PC-9 (cell line): ENCODE measurements at regions not wholly inside any gene's neighbourhood (a gene's known extent, or its start where the extent isn't known, plus 50 kb on each side); places are given as distances from the start of the nearest gene placed in this dataset.

ENCODE experiments used
- BruUV-seq: library from RNA; stranded (reverse); fragments of 400-500 nt; replicated peaks from 2 replicates; lab custom pipeline; 2021; lab: Mats Ljungman, UMichigan
- CTCF ChIA-PET: fragments of 300-600 bp; sonication (Branson Sonifier 250); formaldehyde crosslinking; loops from one replicate; lab custom pipeline; 2022; ENCODE audit warnings: antibody characterized with exemption; lab: Charles Lee
- POLR2A ChIA-PET: fragments of 300-600 bp; sonication (Branson Sonifier 250); formaldehyde crosslinking; loops from one replicate; lab custom pipeline; 2022; ENCODE audit warnings: antibody characterized with exemption; ENCODE audit not compliant: unreplicated experiment; lab: Charles Lee
- DNase-seq, 2 experiments: peaks; one replicate each; pipeline versions ENCODE4 v3.0.0 to v3.0.0-alpha.2; 2015 to 2022; ENCODE audit warnings: mixed read lengths in 1 of 2
- H2AFZ ChIP-seq: fragments of 200-600 bp; sonication (generic); 2 replicates; pipeline ENCODE4 v1.8.1; 2017; ENCODE audit warnings: antibody characterized with exemption
- H3F3A ChIP-seq: fragments of 200-600 bp; sonication (generic); 2 replicates; pipeline ENCODE4 v1.8.1; 2017; ENCODE audit warnings: antibody characterized with exemption, mild to moderate bottlenecking, low read depth; ENCODE audit not compliant: insufficient read depth
- H3K27ac ChIP-seq: fragments of 200-600 bp; sonication (generic); 2 replicates; pipeline ENCODE4 v1.6.1; 2016; ENCODE audit warnings: mixed run types
- H3K27me3 ChIP-seq: fragments of 200-600 bp; sonication (generic); 2 replicates; pipeline ENCODE4 v1.6.1; 2016; ENCODE audit warnings: low read depth, mixed run types; ENCODE audit not compliant: insufficient read depth
- H3K36me3 ChIP-seq: fragments of 200-600 bp; sonication (generic); 2 replicates; pipeline ENCODE4 v1.6.1; 2016; ENCODE audit warnings: low read depth, mixed run types
- H3K4me1 ChIP-seq: fragments of 200-600 bp; sonication (generic); replicated peaks from 2 replicates; pipeline ENCODE4 v1.6.1; 2016; ENCODE audit warnings: mixed run types; ENCODE audit not compliant: insufficient read depth
- H3K4me2 ChIP-seq: fragments of 200-600 bp; sonication (generic); 2 replicates; pipeline ENCODE4 v1.6.1; 2017; ENCODE audit warnings: mixed run types
- H3K4me3 ChIP-seq: fragments of 200-600 bp; sonication (generic); 2 replicates; pipeline ENCODE4 v1.6.1; 2016; ENCODE audit warnings: mixed run types
- H3K79me2 ChIP-seq: fragments of 200-600 bp; sonication (generic); 2 replicates; pipeline ENCODE4 v1.6.1; 2017; ENCODE audit warnings: low read depth, mixed run types
- H3K9me2 ChIP-seq: fragments of 200-600 bp; sonication (generic); 2 replicates; pipeline ENCODE4 v1.8.1; 2017; ENCODE audit warnings: mild to moderate bottlenecking; ENCODE audit not compliant: insufficient read depth
- H3K9me3 ChIP-seq: fragments of 200-600 bp; sonication (generic); 2 replicates; pipeline ENCODE4 v1.8.1; 2016; ENCODE audit warnings: low read depth; ENCODE audit not compliant: insufficient read depth
- H4K20me1 ChIP-seq: fragments of 200-600 bp; sonication (generic); 2 replicates; pipeline ENCODE4 v1.8.1; 2017; ENCODE audit not compliant: insufficient read depth
- EZH2 ChIP-seq: fragments of 200-600 bp; sonication (generic); IDR thresholded peaks from 2 replicates; pipeline ENCODE4 v1.8.0; 2017; ENCODE audit warnings: antibody characterized with exemption, low read depth
- intact Hi-C: fragments of 100-400 bp; cut with micrococcal nuclease; formaldehyde crosslinking; loops from one replicate; pipeline ENCODE4 v1.10.0; 2022; ENCODE audit not compliant: unreplicated experiment
- TF ChIP-seq, protein P1 (sequence below): fragments of 200-600 bp; sonication (generic); conservative IDR thresholded peaks from 2 replicates; pipeline ENCODE4 v1.6.1; 2017; ENCODE audit warnings: mixed run types, antibody characterized with exemption, mild to moderate bottlenecking, moderate library complexity

DNA sequence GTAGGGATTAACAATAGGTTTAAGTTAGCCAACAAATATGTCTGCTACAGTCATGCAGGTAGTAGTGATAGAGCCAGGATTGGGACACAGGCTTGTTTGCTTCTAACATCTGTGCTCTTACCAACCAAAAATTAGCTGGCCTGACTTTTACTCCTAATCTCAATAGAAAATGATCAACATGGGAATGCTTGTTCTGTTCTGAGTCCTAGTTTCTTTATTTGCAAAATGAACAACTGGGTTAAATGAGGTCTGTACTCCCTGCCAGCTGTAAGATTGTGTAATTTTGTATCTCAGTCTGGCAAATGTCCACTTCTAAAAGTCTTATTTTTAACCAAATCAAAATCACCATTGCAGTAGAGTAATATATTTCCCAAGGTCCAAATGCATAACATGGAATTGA is 216.8 kb downstream of the NMUR2 start:
- H3K27me3 ChIP-seq = no peaks in the 10 kb centered on the region
- peaks cover 7% of the 10 kb centered on the region for H3K4me1 ChIP-seq
- ChIA-PET CTCF (no interaction called here), POLR2A (no interaction called here)
- no peak overlapping the region for H3K4me2 ChIP-seq
- H3K9me3 ChIP-seq = no peaks in the 10 kb centered on the region
- no peaks in the 10 kb centered on the region for H3K79me2 ChIP-seq
- no TSS peak for BruUV-seq
- intact Hi-C loops = no loop called here
- no peak for TF ChIP-seq EZH2
- TF ChIP-seq, protein P1, sequence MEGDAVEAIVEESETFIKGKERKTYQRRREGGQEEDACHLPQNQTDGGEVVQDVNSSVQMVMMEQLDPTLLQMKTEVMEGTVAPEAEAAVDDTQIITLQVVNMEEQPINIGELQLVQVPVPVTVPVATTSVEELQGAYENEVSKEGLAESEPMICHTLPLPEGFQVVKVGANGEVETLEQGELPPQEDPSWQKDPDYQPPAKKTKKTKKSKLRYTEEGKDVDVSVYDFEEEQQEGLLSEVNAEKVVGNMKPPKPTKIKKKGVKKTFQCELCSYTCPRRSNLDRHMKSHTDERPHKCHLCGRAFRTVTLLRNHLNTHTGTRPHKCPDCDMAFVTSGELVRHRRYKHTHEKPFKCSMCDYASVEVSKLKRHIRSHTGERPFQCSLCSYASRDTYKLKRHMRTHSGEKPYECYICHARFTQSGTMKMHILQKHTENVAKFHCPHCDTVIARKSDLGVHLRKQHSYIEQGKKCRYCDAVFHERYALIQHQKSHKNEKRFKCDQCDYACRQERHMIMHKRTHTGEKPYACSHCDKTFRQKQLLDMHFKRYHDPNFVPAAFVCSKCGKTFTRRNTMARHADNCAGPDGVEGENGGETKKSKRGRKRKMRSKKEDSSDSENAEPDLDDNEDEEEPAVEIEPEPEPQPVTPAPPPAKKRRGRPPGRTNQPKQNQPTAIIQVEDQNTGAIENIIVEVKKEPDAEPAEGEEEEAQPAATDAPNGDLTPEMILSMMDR = no peak
- H3K9me2 ChIP-seq = no peaks in the 10 kb centered on the region
- no peak for DNase-seq
- no peaks in the 10 kb centered on the region for H3F3A ChIP-seq
- H3K36me3 ChIP-seq = no peaks in the 10 kb centered on the region
- no peak overlapping the region for H2AFZ ChIP-seq
- no peak overlapping the region for H3K4me3 ChIP-seq
- no peak overlapping the region for H3K27ac ChIP-seq
- H4K20me1 ChIP-seq = no peaks in the 10 kb centered on the region

DNA sequence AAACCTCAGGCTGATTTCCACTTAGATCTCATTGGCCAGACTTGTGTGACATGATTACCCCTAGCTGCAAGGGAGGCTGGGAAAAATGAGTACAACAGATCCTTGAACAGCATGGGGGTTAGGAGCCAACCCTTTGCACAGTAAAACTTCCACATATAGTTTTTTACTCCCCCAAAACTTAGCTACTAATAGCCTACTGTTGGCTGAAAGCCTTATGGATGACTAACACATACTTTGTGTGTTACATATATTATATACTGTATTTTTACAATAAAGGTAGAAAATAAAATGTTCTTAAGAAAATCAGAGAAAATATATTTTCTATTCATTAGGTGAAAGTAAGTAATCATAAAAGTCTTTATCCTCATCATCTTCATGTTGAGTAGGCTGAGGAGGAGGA is 217.4 kb downstream of the NMUR2 start:
- Histone ChIP-seq H3K79me2 (no peaks in the 10 kb centered on the region), H3K36me3 (no peaks in the 10 kb centered on the region), H3K4me1 (peaks cover 1% of the 10 kb centered on the region; the same call in 1 of the 2 replicates), H3F3A (no peaks in the 10 kb centered on the region), H3K4me3 (no peak overlapping the region), H3K4me2 (no peak overlapping the region), H3K27ac (no peak overlapping the region), H3K9me3 (no peaks in the 10 kb centered on the region), H4K20me1 (no peaks in the 10 kb centered on the region), H3K9me2 (no peaks in the 10 kb centered on the region), H3K27me3 (no peaks in the 10 kb centered on the region), H2AFZ (no peak overlapping the region)
- intact Hi-C loops = no loop called here
- ChIA-PET CTCF (no interaction called here), POLR2A (no interaction called here)
- no peak for DNase-seq
- TF ChIP-seq EZH2 = no peak
- TF ChIP-seq, protein P1 = no peak
- no TSS peak for BruUV-seq

DNA sequence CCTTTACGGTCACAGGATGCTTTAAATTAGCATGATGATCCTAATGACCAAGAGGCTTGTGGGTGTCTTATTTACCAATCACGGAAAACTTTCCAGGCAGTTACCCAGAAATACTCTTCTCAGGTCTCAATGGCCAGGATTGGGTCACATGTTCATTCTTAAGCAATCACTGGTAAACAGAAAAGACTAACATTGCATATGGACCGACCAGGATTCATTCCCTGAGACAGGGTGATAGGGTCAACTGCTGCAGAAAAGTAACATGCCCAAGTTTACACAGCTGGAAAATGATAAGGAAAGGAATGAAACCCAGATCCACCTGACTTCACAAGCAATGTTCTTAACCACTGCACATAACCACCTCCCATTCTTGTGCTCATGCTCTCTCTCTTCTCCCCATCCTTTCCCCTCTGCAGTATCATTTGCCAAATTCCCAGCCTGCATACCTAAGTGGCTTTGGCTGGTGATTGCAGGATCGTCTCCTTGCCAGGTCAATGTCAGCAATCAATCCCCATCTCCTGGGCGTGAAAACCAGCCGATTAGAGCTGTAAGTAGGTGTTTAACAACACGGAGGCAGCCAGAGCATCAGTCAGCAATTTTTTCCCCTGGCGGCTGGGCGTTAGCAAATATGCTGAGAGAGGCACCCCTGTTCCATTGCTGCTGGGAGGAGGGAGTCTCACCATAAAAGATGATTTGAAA is 219.4 kb downstream of the NMUR2 start:
- Histone ChIP-seq H3F3A (no peaks in the 10 kb centered on the region; the same call in 1 of the 2 replicates), H3K27ac (no peak overlapping the region), H3K4me3 (no peak overlapping the region), H3K9me2 (no peaks in the 10 kb centered on the region), H3K4me1 (peaks cover 10% of the 10 kb centered on the region), H2AFZ (no peak overlapping the region), H3K79me2 (no peaks in the 10 kb centered on the region), H3K4me2 (no peak overlapping the region), H3K9me3 (no peaks in the 10 kb centered on the region), H3K27me3 (no peaks in the 10 kb centered on the region), H4K20me1 (no peaks in the 10 kb centered on the region), H3K36me3 (no peaks in the 10 kb centered on the region)
- no peak for DNase-seq
- CTCF ChIA-PET = no interaction called here
- intact Hi-C loops = no loop called here
- POLR2A ChIA-PET = no interaction called here
- TF ChIP-seq, protein P1 = no peak
- no peak for TF ChIP-seq EZH2
- BruUV-seq = no TSS peak
